HG02885 (cell line): ENCODE measurements at regions not wholly inside any gene's neighbourhood (a gene's known extent, or its start where the extent isn't known, plus 50 kb on each side); places are given as distances from the start of the nearest gene placed in this dataset.

Experiments
- ATAC-seq: cut with Tn5 transposase; IDR thresholded peaks from one replicate; pipeline ENCODE4 v1.9.1; 2021; ENCODE audit warnings: mild to moderate bottlenecking; ENCODE audit not compliant: unreplicated experiment, poor library complexity

GRCh38 chr10:130799532-130799931 lies 512.0 kb downstream of the TCERG1L start:
- ATAC-seq, result no peak

- no peak for ATAC-seq
Measured at GRCh38 chr10:130800281-130800680, 511.2 kb downstream of the TCERG1L start.

GRCh38 chr10:130801276-130801675 lies 510.2 kb downstream of the TCERG1L start:
- ATAC-seq, result no peak

DNA sequence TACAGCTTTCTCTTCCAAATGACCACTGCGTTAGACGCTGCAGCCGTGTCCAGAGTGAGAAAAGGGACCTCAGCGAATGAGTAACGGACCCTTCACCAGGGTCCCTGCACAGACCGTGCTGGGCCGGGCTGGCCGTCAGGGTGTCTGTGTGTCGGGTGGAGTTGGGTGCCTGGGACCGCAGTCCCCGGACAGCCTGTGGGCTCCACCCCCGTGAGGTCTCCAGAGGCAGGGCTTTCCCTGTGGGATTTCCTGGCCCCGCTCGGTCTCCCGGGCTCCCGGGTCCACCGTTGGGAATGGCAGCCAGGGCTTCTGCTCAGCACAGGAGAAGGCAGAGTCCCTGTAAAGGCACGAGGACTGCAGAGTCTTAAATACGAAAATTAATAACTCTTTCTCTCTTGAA lies 509.7 kb downstream of the TCERG1L start:
- ATAC-seq, result no peak

GRCh38 chr10:130802301-130802700 lies 509.2 kb downstream of the TCERG1L start:
- ATAC-seq, result no peak

GRCh38 chr10:130804281-130804680 lies 507.2 kb downstream of the TCERG1L start:
- no peak for ATAC-seq

DNA sequence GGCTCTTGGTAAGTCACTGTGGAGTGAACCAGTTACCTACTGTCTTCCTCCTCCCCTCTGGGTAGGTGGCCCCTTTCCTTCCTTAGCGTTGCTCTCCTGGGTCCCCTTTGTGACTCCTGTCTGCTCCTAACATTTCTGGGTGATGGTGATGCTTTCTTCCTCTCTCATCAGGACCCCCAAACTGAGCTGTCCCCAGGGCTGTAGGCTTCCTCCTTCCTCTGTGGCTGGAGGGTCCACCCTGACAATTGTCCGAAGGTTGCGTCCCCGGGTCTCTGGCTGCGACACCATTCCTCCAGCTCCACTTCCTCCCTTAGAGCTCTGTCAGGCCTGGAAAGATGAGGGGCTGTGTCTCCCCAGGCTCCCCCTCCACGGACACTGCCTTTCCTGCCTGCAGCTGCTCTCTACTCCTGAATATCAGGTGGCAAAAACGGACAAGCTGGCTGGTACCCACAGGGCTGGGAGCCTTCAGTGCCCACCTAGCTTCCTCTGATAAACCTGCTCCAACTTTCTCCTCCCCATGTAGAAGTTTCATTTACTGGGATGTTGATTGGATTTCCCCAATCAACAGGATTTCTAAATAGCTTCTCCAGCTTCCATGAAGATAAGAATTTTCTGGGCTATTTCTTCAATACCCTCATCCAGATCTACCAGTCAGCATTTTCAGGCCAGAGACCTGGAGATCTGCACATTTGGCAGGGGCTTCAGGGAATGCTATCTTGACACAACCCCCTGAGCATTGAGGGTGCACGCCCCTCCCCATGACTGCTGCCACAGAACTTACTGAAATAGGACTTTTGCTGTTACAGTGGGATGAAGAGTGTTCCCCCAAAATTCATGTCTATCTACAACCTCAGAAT lies 506.5 kb downstream of the TCERG1L start:
- no peak for ATAC-seq

- no peak for ATAC-seq
Measured at GRCh38 chr10:130805635-130806030, 505.9 kb downstream of the TCERG1L start.

- ATAC-seq, result no peak
Measured at GRCh38 chr10:130806426-130806825, 505.1 kb downstream of the TCERG1L start.

- ATAC-seq, result no peak
Measured at GRCh38 chr10:130807096-130807495, 504.4 kb downstream of the TCERG1L start.

DNA sequence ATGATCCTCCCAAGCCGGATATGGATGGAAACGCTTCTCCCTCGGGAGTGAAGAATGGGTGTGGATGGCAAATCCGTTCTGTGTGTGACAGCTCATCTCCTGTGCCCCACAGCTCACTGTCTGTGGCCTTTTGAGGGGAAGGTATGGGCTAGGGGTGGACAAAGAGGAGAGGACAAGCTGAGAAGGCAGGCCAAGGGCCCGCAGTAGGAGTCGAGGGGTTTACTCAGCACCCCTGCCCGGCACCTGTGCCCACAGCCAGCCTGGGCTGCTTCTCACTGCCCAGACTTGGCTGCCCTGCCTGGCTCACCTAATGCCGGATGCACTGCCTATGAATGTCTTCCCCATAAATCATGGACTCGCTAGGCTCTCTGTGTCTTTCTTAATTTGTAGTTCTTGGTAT lies 503.8 kb downstream of the TCERG1L start:
- no peak for ATAC-seq

- ATAC-seq, result no peak
Measured at GRCh38 chr10:130808243-130808642, 503.3 kb downstream of the TCERG1L start.

- ATAC-seq, result no peak
Measured at GRCh38 chr10:130808686-130809085, 502.8 kb downstream of the TCERG1L start.

DNA sequence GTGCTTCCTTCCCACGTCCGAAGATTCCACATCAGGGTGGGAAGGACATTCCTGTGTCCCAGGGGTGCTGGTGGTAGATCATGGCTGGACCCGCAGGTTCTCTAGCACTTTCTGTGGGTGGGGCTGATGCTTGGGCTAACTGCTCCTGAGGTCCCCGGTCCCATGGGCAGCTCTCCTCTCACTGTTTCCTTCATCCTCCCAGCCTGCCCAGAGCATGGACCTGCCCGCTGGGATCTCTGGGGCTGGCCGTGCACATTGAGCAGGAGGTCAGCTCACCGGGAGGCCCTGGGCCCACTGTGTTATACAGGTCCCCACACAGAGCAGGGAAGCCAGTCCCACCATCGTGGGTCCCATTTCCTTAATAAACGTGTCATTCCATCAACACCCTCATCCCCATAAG lies 502.3 kb downstream of the TCERG1L start:
- no peak for ATAC-seq

DNA sequence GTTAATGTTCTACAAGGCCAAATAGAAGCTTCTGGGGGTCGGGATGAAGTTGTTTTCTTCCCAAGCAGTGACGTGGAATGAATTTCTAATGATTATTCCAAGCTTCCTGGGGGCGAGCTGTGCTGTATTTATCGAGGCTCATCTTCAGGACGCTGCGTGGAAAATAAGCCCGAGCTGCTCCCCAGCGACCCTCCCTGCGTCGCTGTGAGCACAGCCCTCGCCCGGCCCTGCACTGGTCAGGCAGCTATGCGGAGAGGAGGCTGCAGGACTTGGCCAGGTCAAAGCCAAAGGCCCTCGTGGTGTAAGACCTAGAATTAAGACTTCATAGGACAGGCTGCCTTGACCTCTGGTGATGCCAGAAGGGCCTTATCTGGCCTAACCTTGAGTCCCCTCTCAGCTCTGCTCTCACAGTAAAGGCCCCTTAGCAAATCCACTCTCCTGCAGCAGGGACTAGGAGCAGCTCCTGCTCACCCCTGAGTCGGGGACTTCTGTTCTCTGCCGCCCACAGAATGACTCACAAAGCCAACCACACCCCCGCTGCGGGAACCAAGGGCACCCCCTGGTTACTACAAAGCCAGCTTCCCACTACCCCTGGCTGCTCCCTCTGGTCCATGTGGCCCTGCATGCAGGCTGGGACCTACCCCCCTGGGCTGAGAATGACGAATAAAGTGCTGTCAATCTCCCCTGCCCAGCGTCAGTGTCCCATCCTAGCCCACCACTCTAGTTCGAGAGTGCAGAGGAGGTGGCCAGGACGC lies 501.6 kb downstream of the TCERG1L start:
- no peak for ATAC-seq

DNA sequence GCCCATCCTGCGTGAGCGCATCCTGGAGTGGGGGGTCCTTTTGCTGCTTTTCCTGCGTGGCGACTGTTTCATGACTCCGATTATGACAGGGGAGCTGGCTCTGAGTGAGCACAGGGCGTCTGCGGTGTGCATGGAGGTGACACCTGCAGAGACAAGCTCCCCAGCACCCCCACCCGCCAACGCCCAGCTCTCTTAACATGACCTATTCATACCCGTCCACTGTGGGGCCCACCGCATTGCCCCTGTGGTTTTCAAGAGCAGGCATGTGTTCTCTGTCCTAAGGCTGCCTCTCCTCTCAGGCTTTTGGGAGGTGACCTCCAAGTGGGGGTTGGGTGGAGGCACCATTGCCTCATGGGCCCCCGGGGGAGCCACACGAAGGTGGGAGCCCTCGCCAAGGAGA lies 500.7 kb downstream of the TCERG1L start:
- no peak for ATAC-seq

GRCh38 chr10:130812381-130813148 lies 499.0 kb downstream of the TCERG1L start:
- no peak for ATAC-seq

- ATAC-seq, result no peak
Measured at GRCh38 chr10:130814610-130815009, 496.9 kb downstream of the TCERG1L start.

GRCh38 chr10:130816116-130816901 lies 495.2 kb downstream of the TCERG1L start:
- no peak for ATAC-seq

DNA sequence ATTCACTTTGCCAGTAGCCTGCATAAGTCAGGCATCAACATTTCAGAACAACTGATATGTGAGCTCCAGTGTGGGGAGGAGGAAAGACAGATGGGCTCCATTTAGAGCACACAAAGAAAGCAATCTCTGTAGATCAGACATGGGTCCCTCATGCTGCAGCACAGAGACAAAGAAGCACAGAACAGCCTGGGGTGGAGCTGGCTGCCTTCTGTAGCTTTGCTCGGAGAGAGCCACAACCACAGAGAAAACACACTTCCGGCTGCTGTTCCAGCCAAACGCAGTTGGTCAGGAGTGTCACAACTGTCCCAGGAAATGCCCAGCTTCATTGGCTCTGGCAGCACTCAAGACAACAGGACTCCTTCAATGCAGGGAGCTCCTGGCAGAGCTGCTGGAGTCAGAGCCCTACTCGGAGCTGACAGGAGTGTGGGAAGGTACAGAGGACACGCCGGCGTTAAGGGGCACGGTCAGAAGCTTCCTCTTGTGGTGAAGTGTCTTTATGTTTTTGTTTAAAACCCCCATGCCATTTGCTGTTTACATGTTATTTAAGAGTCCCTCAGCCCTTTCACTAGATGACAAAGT lies 494.4 kb downstream of the TCERG1L start:
- no peak for ATAC-seq
